ENCODE measurements at regions not wholly inside any gene's neighbourhood (a gene's known extent, or its start where the extent isn't known, plus 50 kb on each side); places are given as distances from the start of the nearest gene placed in this dataset.

DNA sequence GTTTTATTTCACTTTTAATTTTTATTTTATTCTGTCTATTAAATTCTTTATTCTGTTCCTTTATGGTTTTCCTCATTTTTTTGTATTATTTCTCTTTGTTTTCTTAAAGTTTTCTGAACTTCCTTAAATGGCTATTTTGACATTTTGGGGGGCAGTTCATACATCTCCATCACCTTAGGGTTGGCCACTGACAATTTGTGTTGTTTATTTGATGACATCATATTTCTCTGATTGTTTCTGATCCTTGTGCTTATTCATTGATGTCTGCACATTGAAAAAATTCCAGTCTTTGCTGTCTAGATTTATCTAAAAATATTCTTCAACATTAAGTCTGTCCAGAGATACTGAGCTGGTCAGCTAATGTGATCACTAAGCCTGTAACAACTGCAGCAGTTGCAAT lies 379.5 kb upstream of the EYS start:
- Histone ChIP-seq H3K36me3 (replicated peaks) (no peaks in the 10 kb centered on the region), H3K27ac (no peak overlapping the region), H3K27me3 (replicated peaks) (no peaks in the 10 kb centered on the region), H3K4me3 (ENCODE audit: low read depth, low read length) (no peak overlapping the region)
- in situ Hi-C loops (cut with HindIII; ENCODE audit: low pct_ligation_motif_present, low sequenced_read_pairs), result no loop called here
- TF ChIP-seq, protein P1, sequence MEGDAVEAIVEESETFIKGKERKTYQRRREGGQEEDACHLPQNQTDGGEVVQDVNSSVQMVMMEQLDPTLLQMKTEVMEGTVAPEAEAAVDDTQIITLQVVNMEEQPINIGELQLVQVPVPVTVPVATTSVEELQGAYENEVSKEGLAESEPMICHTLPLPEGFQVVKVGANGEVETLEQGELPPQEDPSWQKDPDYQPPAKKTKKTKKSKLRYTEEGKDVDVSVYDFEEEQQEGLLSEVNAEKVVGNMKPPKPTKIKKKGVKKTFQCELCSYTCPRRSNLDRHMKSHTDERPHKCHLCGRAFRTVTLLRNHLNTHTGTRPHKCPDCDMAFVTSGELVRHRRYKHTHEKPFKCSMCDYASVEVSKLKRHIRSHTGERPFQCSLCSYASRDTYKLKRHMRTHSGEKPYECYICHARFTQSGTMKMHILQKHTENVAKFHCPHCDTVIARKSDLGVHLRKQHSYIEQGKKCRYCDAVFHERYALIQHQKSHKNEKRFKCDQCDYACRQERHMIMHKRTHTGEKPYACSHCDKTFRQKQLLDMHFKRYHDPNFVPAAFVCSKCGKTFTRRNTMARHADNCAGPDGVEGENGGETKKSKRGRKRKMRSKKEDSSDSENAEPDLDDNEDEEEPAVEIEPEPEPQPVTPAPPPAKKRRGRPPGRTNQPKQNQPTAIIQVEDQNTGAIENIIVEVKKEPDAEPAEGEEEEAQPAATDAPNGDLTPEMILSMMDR (IDR thresholded peaks at IDR 0.05; ENCODE audit: low read depth, low read length, missing control alignments), result no peak
- DNase-seq, result no peak

- TF ChIP-seq, protein P1 (IDR thresholded peaks at IDR 0.05; ENCODE audit: low read depth, low read length, missing control alignments), result no peak
- no peak for DNase-seq
- no peak overlapping the region for H3K27ac ChIP-seq
- no peaks in the 10 kb centered on the region for H3K27me3 ChIP-seq (replicated peaks)
- in situ Hi-C loops (cut with HindIII; ENCODE audit: low pct_ligation_motif_present, low sequenced_read_pairs), result no loop called here
- H3K4me3 ChIP-seq (ENCODE audit: low read depth, low read length), result no peak overlapping the region
- no peaks in the 10 kb centered on the region for H3K36me3 ChIP-seq (replicated peaks)
Observed at GRCh38 chr6:66082914-66083313, 375.9 kb upstream of the EYS start.

GRCh38 chr6:66068907-66069306 lies 361.9 kb upstream of the EYS start:
- TF ChIP-seq, protein P1 (IDR thresholded peaks at IDR 0.05; ENCODE audit: low read depth, low read length, missing control alignments), result no peak
- in situ Hi-C loops (cut with HindIII; ENCODE audit: low pct_ligation_motif_present, low sequenced_read_pairs), result no loop called here

GRCh38 chr6:66068033-66068432 lies 361.0 kb upstream of the EYS start:
- in situ Hi-C loops (cut with HindIII; ENCODE audit: low pct_ligation_motif_present, low sequenced_read_pairs), result no loop called here
- Histone ChIP-seq H3K36me3 (replicated peaks) (no peaks in the 10 kb centered on the region), H3K27me3 (replicated peaks) (no peaks in the 10 kb centered on the region), H3K4me3 (ENCODE audit: low read depth, low read length) (no peak overlapping the region), H3K27ac (no peak overlapping the region)
- TF ChIP-seq, protein P1 (IDR thresholded peaks at IDR 0.05; ENCODE audit: low read depth, low read length, missing control alignments), result no peak
- DNase-seq, result no peak

More at GRCh38 chr6:66068907-66069306, 361.9 kb upstream of the EYS start:
- Histone ChIP-seq H3K4me3 (ENCODE audit: low read depth, low read length) (no peak overlapping the region), H3K36me3 (replicated peaks) (no peaks in the 10 kb centered on the region), H3K27me3 (replicated peaks) (no peaks in the 10 kb centered on the region), H3K27ac (no peak overlapping the region)
- DNase-seq, result no peak

DNA sequence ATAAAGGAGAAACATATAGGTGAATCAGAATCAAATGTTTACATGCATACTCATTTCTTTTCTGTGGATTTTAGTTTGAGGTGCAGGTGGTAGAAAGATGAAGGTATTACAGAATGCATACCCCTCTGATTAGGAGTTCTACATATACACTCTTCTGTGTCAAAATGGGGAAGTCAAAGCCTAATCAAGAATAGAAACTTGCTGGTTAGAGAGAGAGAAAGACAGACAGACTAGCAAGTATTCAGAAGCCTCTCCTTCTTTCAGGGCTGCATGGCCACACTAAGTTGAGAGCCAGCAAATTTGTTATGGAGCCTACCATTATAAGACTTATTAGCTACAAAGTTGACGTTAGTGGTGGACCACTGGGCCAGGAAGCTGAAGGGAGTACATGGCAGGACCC lies 358.3 kb upstream of the EYS start:
- no peak for DNase-seq
- Histone ChIP-seq H3K27me3 (replicated peaks) (no peaks in the 10 kb centered on the region), H3K4me3 (ENCODE audit: low read depth, low read length) (no peak overlapping the region), H3K27ac (no peak overlapping the region), H3K36me3 (replicated peaks) (no peaks in the 10 kb centered on the region)
- in situ Hi-C loops (cut with HindIII; ENCODE audit: low pct_ligation_motif_present, low sequenced_read_pairs), result no loop called here
- TF ChIP-seq, protein P1 (IDR thresholded peaks at IDR 0.05; ENCODE audit: low read depth, low read length, missing control alignments), result no peak

DNA sequence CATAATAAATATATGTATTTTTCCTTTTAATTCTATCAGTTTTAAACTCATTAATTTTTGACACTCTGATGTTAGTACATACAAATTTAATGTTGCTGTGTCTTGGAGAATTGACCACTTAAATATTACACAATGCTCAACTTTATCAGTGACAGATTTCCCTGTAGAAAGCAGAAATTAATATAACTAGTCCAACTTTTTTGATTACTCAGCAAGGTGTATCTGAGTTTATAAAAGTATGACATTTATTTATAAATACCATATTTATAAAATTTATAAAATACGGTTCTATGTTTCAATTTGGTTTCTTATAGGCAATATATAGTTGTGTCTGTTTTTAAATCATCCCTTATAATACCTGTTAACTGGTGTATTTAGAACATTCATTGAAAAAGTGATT lies 350.0 kb upstream of the EYS start:
- TF ChIP-seq, protein P1 (IDR thresholded peaks at IDR 0.05; ENCODE audit: low read depth, low read length, missing control alignments), result no peak
- no peak for DNase-seq
- in situ Hi-C loops (cut with HindIII; ENCODE audit: low pct_ligation_motif_present, low sequenced_read_pairs), result no loop called here
- H3K27me3 ChIP-seq (replicated peaks), result no peaks in the 10 kb centered on the region
- H3K4me3 ChIP-seq (ENCODE audit: low read depth, low read length), result no peak overlapping the region
- no peaks in the 10 kb centered on the region for H3K36me3 ChIP-seq (replicated peaks)
- H3K27ac ChIP-seq, result no peak overlapping the region

All from brain microvascular endothelial cell (primary cell).